Erythroblast (primary cell): ENCODE measurements at regions not wholly inside any gene's neighbourhood (a gene's known extent, or its start where the extent isn't known, plus 50 kb on each side); places are given as distances from the start of the nearest gene placed in this dataset.

Experiments
- GATA1 ChIP-seq: IDR thresholded peaks from 2 replicates; pipeline ENCODE4 v1.6.1; 2011; ENCODE audit warnings: low read depth, mild to moderate bottlenecking, control low read depth, low read length, moderate library complexity
- POLR2A ChIP-seq: IDR thresholded peaks from 2 replicates; pipeline ENCODE4 v1.6.1; 2011; ENCODE audit warnings: mild to moderate bottlenecking, low read length

- TF ChIP-seq POLR2A (no peak), GATA1 (no peak)
Measured at GRCh38 chr14:58871573-58871972, 233.8 kb downstream of the DACT1 start.
